SK-N-SH (cell line): ENCODE measurements at regions not wholly inside any gene's neighbourhood (a gene's known extent, or its start where the extent isn't known, plus 50 kb on each side); places are given as distances from the start of the nearest gene placed in this dataset.

ENCODE experiments used
- RAD21 ChIP-seq: IDR thresholded peaks from 2 replicates; pipeline ENCODE4 v1.6.1; 2012; ENCODE audit warnings: mild to moderate bottlenecking, low read length
- TF ChIP-seq, protein P1 (sequence below): IDR thresholded peaks from 2 replicates; pipeline ENCODE4; 2012
- TF ChIP-seq, protein P2 (sequence below): fragments of 200-600 bp; sonication (generic); IDR thresholded peaks from 2 replicates; pipeline ENCODE4 v1.6.1; 2017; ENCODE audit warnings: antibody characterized with exemption, mild to moderate bottlenecking, moderate library complexity

DNA sequence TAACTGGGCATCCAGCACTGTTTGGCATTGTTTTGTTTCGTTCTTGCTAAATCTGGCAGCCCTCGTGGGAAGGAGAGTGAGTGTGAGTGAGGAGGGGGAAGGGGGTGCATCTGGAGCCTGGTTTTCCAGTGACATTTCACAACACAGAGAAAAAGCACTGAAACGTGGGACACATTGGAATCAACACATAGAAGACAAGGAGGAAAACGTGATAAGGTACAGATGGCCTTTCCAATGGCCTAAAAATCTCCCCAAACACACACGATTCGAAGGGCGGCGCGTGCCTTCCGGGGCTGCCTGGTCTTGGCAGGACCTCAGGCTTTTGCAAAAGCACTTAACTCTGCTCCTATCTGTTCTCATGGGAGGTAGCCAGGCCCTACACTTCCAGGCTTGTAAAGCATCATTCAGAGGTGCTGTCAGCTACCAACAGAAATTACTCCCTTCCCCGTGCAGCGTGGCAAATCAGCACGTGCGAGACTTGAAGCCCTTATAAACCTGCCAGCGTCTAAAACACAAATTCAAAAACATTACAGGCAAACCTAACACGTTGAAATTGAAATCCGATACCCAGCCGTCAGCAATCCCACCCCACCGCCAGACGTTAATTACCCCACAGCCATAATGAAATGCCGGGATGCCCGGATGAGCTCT lies 129.4 kb downstream of the OLFM1 start:
- no peak for TF ChIP-seq RAD21
- TF ChIP-seq, protein P1, sequence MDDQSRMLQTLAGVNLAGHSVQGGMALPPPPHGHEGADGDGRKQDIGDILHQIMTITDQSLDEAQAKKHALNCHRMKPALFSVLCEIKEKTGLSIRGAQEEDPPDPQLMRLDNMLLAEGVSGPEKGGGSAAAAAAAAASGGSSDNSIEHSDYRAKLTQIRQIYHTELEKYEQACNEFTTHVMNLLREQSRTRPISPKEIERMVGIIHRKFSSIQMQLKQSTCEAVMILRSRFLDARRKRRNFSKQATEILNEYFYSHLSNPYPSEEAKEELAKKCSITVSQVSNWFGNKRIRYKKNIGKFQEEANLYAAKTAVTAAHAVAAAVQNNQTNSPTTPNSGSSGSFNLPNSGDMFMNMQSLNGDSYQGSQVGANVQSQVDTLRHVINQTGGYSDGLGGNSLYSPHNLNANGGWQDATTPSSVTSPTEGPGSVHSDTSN, result no peak
- TF ChIP-seq, protein P2, sequence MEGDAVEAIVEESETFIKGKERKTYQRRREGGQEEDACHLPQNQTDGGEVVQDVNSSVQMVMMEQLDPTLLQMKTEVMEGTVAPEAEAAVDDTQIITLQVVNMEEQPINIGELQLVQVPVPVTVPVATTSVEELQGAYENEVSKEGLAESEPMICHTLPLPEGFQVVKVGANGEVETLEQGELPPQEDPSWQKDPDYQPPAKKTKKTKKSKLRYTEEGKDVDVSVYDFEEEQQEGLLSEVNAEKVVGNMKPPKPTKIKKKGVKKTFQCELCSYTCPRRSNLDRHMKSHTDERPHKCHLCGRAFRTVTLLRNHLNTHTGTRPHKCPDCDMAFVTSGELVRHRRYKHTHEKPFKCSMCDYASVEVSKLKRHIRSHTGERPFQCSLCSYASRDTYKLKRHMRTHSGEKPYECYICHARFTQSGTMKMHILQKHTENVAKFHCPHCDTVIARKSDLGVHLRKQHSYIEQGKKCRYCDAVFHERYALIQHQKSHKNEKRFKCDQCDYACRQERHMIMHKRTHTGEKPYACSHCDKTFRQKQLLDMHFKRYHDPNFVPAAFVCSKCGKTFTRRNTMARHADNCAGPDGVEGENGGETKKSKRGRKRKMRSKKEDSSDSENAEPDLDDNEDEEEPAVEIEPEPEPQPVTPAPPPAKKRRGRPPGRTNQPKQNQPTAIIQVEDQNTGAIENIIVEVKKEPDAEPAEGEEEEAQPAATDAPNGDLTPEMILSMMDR, result no peak
